PC-9 (cell line): ENCODE measurements at regions not wholly inside any gene's neighbourhood (a gene's known extent, or its start where the extent isn't known, plus 50 kb on each side); places are given as distances from the start of the nearest gene placed in this dataset.

ENCODE experiments used
- EZH2 ChIP-seq: fragments of 200-600 bp; sonication (generic); IDR thresholded peaks from 2 replicates; pipeline ENCODE4 v1.8.0; 2017; ENCODE audit warnings: antibody characterized with exemption, low read depth
- TF ChIP-seq, protein P1 (sequence below): fragments of 200-600 bp; sonication (generic); conservative IDR thresholded peaks from 2 replicates; pipeline ENCODE4 v1.6.1; 2017; ENCODE audit warnings: mixed run types, antibody characterized with exemption, mild to moderate bottlenecking, moderate library complexity

DNA sequence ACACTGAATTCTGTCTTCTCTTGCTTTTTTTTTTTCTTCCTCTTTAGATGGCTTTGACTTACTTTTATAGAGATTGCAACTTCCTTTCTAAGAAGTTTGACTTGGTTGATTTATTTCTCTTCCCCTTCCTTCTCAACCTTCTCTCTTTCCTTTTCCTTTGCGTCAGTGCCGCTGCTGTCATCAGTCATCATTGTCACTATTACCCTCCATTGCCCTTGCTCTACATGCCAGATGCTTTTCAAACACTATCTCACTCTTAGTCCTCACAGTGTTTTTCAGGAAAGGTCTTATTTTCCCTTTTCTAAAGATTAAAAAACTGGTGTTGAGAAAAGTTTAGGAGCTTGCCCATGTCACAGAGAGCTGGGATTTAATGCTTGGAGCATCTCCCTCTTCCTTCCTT lies 74.7 kb upstream of the C11orf87 start:
- TF ChIP-seq, protein P1, sequence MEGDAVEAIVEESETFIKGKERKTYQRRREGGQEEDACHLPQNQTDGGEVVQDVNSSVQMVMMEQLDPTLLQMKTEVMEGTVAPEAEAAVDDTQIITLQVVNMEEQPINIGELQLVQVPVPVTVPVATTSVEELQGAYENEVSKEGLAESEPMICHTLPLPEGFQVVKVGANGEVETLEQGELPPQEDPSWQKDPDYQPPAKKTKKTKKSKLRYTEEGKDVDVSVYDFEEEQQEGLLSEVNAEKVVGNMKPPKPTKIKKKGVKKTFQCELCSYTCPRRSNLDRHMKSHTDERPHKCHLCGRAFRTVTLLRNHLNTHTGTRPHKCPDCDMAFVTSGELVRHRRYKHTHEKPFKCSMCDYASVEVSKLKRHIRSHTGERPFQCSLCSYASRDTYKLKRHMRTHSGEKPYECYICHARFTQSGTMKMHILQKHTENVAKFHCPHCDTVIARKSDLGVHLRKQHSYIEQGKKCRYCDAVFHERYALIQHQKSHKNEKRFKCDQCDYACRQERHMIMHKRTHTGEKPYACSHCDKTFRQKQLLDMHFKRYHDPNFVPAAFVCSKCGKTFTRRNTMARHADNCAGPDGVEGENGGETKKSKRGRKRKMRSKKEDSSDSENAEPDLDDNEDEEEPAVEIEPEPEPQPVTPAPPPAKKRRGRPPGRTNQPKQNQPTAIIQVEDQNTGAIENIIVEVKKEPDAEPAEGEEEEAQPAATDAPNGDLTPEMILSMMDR, result no peak
- no peak for TF ChIP-seq EZH2
